Keratinocyte (primary cell): ENCODE measurements at regions not wholly inside any gene's neighbourhood (a gene's known extent, or its start where the extent isn't known, plus 50 kb on each side); places are given as distances from the start of the nearest gene placed in this dataset.
"Not testable (repeated sequence)": the region's sequence is repeated elsewhere in the genome, so short reads cannot be mapped to it uniquely, and the experiment has no call there.

Experiments
- DNase-seq: peaks from one replicate; pipeline ENCODE4 v3.0.0-alpha.2; 2011; ENCODE audit warnings: low read depth, missing footprints, low spot score
- FAIRE-seq: peaks from 2 replicates; lab custom pipeline; 2011; peaks lifted over from hg19 to GRCh38; lab: Jason Lieb, UNC
- H2AFZ ChIP-seq: 2 replicates; pipeline ENCODE4 v1.6.0; 2012; ENCODE audit warnings: low read length, control low read depth, inconsistent platforms; ENCODE audit not compliant: control insufficient read depth
- H3K27ac ChIP-seq: 2 replicates; pipeline ENCODE4 v1.5.1; 2011; ENCODE audit warnings: low read length; ENCODE audit not compliant: control insufficient read depth, insufficient read depth
- H3K27me3 ChIP-seq: 3 replicates; pipeline ENCODE4 v1.6.0; 2011; ENCODE audit warnings: low read length; ENCODE audit not compliant: control insufficient read depth, insufficient read depth; ENCODE audit errors: extremely low read depth
- H3K36me3 ChIP-seq, 2 experiments: 2 replicates in 1 of 2; 3 replicates in 1 of 2; pipeline ENCODE4 v1.5.1; 2011; ENCODE audit warnings: low read length in 2 of 2, mild to moderate bottlenecking in 1 of 2; ENCODE audit not compliant: control insufficient read depth in 2 of 2, insufficient read depth in 2 of 2; ENCODE audit errors: extremely low read depth in 1 of 2
- H3K4me1 ChIP-seq: 3 replicates; pipeline ENCODE4 v1.5.1; 2011; ENCODE audit warnings: low read length; ENCODE audit not compliant: control insufficient read depth, insufficient read depth; ENCODE audit errors: extremely low read depth
- H3K4me2 ChIP-seq: 3 replicates; pipeline ENCODE4 v1.6.0; 2011; ENCODE audit warnings: low read depth, low read length; ENCODE audit not compliant: control insufficient read depth, insufficient read depth; ENCODE audit errors: extremely low read depth
- H3K4me3 ChIP-seq, 3 experiments: fragments of 200-600 bp in 1 of 3; sonication (generic) in 1 of 3; 2 replicates in 2 of 3; 3 replicates in 1 of 3; pipeline ENCODE4 v1.5.1; 2011 to 2016; ENCODE audit warnings: low read length in 3 of 3, mild to moderate bottlenecking in 3 of 3, control low read depth in 2 of 3, inconsistent platforms in 1 of 3, low read depth in 1 of 3, mixed read lengths in 1 of 3, mixed run types in 1 of 3, moderate library complexity in 1 of 3; ENCODE audit not compliant: control insufficient read depth in 2 of 3, insufficient read depth in 2 of 3; ENCODE audit errors: extremely low read depth in 1 of 3
- H3K79me2 ChIP-seq: 2 replicates; pipeline ENCODE4 v1.6.0; 2012; ENCODE audit warnings: low read length; ENCODE audit not compliant: control insufficient read depth, insufficient read depth
- H3K9ac ChIP-seq: 3 replicates; pipeline ENCODE4 v1.6.0; 2011; ENCODE audit warnings: low read length; ENCODE audit not compliant: control insufficient read depth, insufficient read depth; ENCODE audit errors: extremely low read depth
- H3K9me1 ChIP-seq: 3 replicates; pipeline ENCODE4 v1.6.0; 2011; ENCODE audit warnings: low read length; ENCODE audit not compliant: control insufficient read depth, insufficient read depth; ENCODE audit errors: extremely low read depth
- H3K9me3 ChIP-seq: 2 replicates; pipeline ENCODE4 v1.5.1; 2012; ENCODE audit warnings: low read depth, low read length; ENCODE audit not compliant: control insufficient read depth
- H4K20me1 ChIP-seq: 3 replicates; pipeline ENCODE4 v1.6.0; 2011; ENCODE audit warnings: low read length; ENCODE audit not compliant: control insufficient read depth, insufficient read depth; ENCODE audit errors: extremely low read depth
- CTCF ChIP-seq, 3 experiments: IDR thresholded peaks in 1 of 3; conservative IDR thresholded peaks in 1 of 3; optimal IDR thresholded peaks in 1 of 3; 2 replicates in 2 of 3; 3 replicates in 1 of 3; pipeline versions ENCODE3 to v1.5.1; 2011; ENCODE audit warnings: low read length in 3 of 3, mild to moderate bottlenecking in 3 of 3, moderate library complexity in 2 of 3, control low read depth in 1 of 3, inconsistent platforms in 1 of 3; ENCODE audit not compliant: insufficient read depth in 2 of 3; ENCODE audit errors: extremely low read depth in 1 of 3
- EZH2 ChIP-seq: IDR thresholded peaks from one replicate; pipeline ENCODE4 v1.6.1; 2012; ENCODE audit warnings: inconsistent platforms, mild to moderate bottlenecking, low read length, moderate library complexity
- dilution Hi-C: fragments of 300-500 bp; cut with MboI; formaldehyde crosslinking; loops from one replicate; pipeline ENCODE4 v1.7.0; 2020; ENCODE audit warnings: low sequenced_read_pairs; ENCODE audit not compliant: extremely low pct_ligation_motif_present

DNA sequence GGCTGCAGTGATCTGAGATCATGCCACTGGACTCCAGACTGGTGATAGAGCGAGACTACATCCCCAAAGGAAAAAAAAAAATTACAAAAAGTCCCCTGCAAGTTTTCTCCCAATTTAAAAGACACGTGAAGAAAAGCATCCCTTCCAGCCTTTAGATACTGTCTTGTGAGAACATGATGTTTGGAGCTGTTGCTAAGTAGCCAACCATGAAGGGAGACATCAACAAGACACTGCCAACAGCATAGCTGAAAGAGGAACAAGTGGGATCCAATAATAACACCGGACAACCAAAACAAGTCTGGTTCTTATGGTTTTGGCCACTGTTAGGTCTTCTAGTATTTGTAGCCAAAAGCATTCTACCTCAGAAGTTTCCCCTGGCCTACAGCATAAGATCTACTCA is 118.9 kb upstream of the CCDC180 start:
- Histone ChIP-seq H4K20me1 (no peaks in the 10 kb centered on the region), H3K4me3 (no peak overlapping the region), H3K9me3 (no peaks in the 10 kb centered on the region), H3K27me3 (no peaks in the 10 kb centered on the region), H3K36me3 (no peaks in the 10 kb centered on the region), H3K9me1 (no peaks in the 10 kb centered on the region), H3K79me2 (no peaks in the 10 kb centered on the region), H3K27ac (no peak overlapping the region), H3K4me1 (no peaks in the 10 kb centered on the region), H3K9ac (no peak overlapping the region), H3K4me2 (no peak overlapping the region), H2AFZ (no peak overlapping the region)
- FAIRE-seq (no peak), DNase-seq (no peak)
- TF ChIP-seq CTCF (optimal IDR thresholded peaks at IDR 0.05 in 1 of 3, IDR thresholded peaks at IDR 0.05 in 1 of 3, conservative IDR thresholded peaks at IDR 0.05 in 1 of 3; ENCODE audit: extremely low read depth in 1 of 3, insufficient read depth in 2 of 3, low read length in 3 of 3) (no peak), EZH2 (no peak)
- dilution Hi-C loops: no loop called here

DNA sequence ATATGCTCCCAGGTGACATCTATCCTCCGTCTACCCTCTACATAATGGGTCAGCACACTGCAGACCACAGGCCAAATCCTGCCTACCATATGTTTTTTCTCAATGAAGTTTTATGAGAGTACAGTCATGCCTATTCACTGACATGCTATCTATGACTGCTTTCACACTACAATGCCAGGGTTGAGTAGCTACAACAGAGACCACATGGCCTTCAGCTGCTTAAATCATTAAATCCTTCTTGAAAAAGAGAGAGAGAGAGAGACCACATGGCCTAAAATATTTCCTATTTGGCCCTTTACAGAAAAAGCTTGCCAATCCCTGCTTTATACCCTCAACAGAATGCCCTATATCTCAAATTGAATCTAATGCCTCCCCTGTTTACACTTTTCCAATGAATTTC is 119.8 kb upstream of the CCDC180 start:
- H3K9ac ChIP-seq, H3K4me1 ChIP-seq, H3K9me1 ChIP-seq, H3K27ac ChIP-seq, H3K9me3 ChIP-seq, H3K79me2 ChIP-seq, H3K4me3 ChIP-seq, FAIRE-seq, H2AFZ ChIP-seq, dilution Hi-C loops, H3K36me3 ChIP-seq, H4K20me1 ChIP-seq, H3K27me3 ChIP-seq, DNase-seq, H3K4me2 ChIP-seq: not testable (repeated sequence)

- Histone ChIP-seq H3K9ac (no peak overlapping the region), H2AFZ (no peak overlapping the region), H3K4me1 (no peaks in the 10 kb centered on the region), H3K4me2 (no peak overlapping the region), H3K9me1 (no peaks in the 10 kb centered on the region), H4K20me1 (no peaks in the 10 kb centered on the region), H3K27me3 (no peaks in the 10 kb centered on the region), H3K27ac (no peak overlapping the region), H3K36me3 (no peaks in the 10 kb centered on the region), H3K79me2 (no peaks in the 10 kb centered on the region), H3K9me3 (no peaks in the 10 kb centered on the region), H3K4me3 (no peak overlapping the region)
- DNase-seq: no peak
- TF ChIP-seq CTCF (optimal IDR thresholded peaks at IDR 0.05 in 1 of 3, IDR thresholded peaks at IDR 0.05 in 1 of 3, conservative IDR thresholded peaks at IDR 0.05 in 1 of 3; ENCODE audit: extremely low read depth in 1 of 3, insufficient read depth in 2 of 3, low read length in 3 of 3) (no peak), EZH2 (no peak)
- dilution Hi-C loops: no loop called here
- no peak for FAIRE-seq
These were observed 121.0 kb upstream of the CCDC180 start for GRCh38 chr9:97186493-97186892.

- not testable (repeated sequence) for FAIRE-seq
These were observed 124.9 kb upstream of the CCDC180 start for GRCh38 chr9:97182532-97182931.

More at GRCh38 chr9:97182532-97182931, 124.9 kb upstream of the CCDC180 start:
- H3K4me1 ChIP-seq, H3K9ac ChIP-seq, H4K20me1 ChIP-seq, H3K36me3 ChIP-seq, H3K9me3 ChIP-seq, dilution Hi-C loops, H2AFZ ChIP-seq, H3K9me1 ChIP-seq, H3K4me2 ChIP-seq, H3K27me3 ChIP-seq, DNase-seq, H3K79me2 ChIP-seq, H3K27ac ChIP-seq, H3K4me3 ChIP-seq: not testable (repeated sequence)
